ENCODE measurements at regions not wholly inside any gene's neighbourhood (a gene's known extent, or its start where the extent isn't known, plus 50 kb on each side); places are given as distances from the start of the nearest gene placed in this dataset.
"Not testable (repeated sequence)": the region's sequence is repeated elsewhere in the genome, so short reads cannot be mapped to it uniquely, and the experiment has no call there.

DNA sequence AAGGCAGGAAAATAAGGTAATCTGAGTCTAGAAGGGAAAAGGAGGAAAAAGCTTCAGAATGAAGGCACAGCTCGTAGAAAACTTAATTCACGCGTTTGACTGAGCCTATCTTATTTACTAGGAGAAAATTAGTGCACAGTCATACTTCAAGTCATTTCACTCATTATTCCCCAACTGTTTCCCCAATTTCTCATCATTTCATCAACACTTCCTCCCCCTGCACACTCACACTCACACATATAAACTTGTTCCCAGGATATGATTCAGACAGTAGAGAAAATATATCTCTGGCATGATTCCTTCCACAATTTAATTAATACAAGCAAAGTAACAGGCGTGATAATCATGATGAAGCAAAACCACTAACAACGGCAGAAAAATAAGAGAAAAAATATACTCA, 94.5 kb upstream of the F13A1 start:
- no peak for DNase-seq

DNA sequence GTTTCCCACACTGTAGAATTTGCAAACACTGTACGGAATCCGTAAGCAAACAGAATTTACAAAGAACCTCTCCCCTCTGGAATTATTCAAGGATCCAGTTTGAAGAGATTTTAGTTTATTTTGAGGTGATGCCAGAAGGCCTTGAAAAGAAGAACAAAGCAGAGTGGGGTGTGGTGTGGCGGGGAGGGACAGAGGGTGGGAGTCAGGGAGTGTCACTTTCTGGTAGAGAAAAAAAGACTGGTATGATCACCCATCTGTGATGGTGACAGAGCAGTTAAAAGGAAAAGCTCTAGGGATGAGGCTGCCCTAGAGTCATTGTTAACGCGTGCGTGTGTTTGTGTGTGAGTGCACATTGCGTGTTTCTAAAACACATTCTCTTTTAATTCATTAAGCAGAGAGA, 97.0 kb upstream of the F13A1 start:
- DNase-seq, result no peak

DNA sequence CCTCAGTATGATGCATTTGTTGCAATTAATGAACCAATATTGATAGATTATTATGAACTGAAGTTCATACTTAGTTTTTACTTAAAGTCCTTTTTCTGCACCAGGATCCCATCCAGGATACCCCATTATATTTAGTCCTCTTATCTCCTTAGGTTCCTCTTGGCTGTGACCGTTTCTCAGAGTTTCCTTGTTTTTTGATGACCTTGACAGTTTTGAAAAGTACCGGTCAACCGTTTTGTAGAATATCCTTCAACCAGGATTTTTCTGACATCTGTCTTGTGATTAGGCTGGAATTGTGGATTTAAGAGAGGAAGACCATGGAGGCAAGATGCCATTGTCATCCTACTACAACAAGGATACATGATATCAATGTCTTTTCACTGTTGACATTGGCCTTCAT, 98.0 kb upstream of the F13A1 start:
- no peak for DNase-seq

DNA sequence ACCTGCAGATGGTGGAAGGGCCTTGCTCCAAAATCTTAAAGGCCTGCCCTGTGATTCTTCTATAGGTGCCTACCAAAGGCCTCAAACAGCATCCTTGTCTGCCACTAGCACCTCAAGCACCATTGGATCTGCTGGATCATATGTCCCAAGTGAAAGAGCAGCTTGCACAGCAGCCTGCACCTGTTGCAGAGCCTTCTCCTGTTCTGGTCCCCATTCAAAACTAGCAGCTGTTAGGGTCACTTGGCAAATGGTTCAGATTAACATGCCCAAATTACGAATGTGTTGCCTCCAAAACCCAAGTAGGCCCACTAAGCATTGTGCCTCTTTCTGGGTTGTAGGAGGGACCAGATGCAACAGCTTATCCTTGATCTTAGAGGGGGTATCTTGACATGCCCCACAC, 99.6 kb upstream of the F13A1 start:
- DNase-seq, result no peak

DNA sequence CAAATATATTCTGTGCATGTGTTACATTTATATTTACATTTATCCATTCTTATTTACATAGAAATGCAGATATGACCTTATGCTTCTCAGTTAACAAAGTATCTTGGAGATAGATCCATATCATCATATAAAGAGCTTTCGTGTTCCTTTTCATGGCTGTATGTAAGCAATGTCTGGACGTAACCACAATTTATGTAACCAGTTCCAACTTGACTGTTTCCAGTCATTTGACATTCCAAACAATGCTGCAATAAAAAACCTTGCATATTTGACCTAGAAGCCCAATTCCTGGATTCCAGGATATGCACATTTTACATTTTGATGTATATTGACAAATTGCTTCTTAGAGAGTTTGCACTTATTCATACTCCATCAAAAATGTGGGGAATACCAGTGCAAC, 113.7 kb upstream of the F13A1 start:
- no peak for DNase-seq

DNA sequence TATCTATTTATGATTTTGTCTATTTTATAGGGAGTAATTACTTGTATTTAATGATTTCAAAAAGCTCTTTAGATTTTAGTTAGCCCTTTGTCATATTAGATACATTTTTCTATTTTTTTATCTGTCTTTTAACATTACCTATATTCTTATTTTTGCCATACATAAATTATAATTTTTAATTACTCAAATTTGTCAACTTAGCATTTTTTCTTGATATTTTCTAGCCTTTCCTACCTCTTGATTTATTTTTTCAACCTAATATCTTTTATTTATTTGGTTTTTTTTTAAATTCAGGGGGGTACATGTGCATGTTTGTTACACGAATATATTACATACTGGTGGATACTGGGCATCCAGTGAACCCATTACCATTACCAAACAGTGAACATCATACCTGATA, 114.3 kb upstream of the F13A1 start:
- DNase-seq, result no peak

DNA sequence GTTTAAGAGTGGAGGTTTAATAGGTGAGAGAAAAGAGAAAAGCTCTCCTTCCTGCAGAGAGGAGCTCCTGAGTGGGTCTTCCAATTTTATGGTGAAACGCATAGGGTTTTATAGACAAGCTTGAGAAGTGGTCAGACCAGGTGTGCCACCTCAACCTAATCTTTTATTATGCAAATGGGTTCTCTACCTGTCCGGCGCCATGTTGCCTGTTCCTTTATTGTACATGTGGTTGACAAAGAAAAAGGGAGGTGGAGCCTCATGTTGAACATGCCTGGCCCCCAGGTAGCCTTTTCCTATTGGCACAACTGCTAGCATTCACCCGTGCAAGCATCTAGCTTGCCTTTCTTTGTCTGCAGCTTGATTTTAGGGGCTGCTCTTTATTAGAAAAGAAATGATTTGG, 115.9 kb upstream of the F13A1 start:
- no peak for DNase-seq

DNA sequence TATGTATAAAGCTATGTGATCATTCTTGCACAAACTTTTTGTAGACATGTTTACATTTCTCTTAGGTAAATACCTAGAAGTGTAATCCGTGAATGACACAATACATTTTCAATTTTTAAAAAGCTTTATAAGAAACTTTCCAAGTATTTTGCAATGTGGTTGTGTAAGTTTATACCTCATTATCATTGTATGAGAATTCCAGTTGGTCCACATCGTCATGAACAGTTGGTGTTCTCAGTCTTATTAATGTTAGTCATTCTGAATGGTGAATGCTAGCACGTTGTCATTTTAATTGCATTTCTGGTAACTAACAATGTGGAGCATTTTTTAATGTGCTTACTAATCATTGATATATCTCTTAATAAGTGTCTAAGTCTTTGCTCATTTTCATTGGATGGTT, 116.5 kb upstream of the F13A1 start:
- DNase-seq, result no peak

DNA sequence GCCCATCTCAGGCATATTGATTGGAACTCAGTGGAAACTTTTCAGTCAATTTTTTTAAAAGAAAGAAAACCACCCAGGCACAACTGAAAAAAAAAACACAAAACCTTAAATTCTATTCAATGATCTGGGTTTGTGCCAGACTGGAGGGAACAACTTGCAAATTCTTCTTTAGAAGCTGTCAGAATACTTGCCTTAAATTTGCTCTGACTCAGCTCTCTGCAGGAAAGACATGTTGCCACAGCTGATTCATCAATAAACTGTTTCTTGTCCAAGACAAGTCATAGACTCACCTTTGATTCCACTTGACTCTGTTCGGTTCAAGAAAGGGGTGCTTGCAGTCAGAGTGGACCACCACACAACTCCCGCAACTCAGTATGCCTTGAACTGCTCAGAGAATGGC, 117.8 kb upstream of the F13A1 start:
- no peak for DNase-seq

DNA sequence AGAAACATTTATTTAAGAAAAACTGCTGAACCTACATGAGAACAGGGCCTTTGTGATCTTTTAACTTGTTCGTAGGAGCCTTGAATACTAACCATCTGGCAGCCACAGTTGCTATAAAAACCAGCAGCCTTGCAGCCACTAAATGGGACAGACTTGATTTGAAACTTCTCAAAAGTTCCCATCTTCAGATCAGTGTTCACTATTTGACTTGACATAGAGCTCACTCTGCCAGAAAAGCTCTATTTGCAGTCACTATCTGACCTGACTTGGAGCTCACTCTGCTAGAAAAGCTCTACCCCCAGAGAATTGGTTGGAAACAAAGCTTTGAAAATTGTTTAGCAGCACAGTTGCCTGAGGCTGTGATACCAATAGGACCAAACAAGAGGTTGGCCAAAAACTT, 119.3 kb upstream of the F13A1 start:
- DNase-seq, result no peak

DNA sequence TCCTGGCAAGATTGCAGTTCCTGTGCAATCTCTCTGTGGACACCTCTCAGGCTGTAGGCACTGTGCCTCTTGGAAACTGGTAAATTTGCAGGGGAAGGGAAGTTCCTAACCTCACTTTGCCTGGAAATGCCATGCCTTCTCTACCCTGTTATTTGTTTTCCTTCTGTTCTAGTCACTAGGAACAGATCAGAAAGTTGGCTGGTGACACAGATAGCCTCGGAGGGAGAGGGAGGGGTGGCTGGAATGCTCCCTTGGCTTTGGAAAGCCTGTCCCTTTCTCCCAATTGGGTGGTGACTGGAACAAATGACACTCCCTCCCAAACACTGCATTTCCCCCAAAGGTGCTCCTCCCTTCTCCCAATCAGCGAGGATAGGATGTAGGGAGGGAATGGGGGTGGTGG, 131.5 kb upstream of the F13A1 start:
- no peak for DNase-seq

DNA sequence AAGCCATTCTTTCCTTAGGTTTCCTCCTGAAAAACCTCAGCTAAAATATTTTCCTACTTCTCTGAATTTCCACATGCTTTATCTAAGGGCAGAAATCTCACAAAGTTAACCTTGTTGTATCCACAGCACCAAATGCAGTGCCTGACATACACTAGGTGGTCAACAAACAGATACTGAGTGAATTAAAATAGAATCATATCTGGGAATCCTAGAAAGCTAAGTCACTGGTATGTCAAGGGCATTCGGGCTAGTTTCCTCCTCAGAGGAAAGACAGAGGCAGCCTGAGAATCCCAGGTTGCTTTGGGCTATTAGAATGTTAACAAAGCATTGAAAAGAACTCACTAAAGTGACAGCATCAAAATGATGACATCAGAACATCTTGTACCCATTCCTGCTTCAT, 132.7 kb upstream of the F13A1 start:
- no peak for DNase-seq

DNA sequence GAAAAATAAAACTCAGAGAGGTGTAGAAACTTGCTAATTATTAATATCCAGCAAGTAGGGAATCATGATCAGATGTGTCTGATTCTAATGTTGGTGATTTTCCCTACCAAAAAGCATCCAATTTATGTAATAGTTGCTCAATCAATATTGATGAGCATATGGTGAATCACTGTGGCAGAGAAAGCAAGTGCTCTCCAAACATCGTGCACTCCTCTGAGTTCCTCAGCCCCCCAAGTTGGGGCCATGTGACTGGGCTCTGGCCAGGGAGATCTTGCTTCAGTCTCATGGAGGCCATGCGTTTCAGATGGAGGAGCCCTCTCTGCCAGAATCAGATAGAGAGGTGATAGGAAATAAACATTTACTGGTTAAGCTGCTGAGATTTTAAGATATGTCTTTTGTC, 133.2 kb upstream of the LY86 start:
- DNase-seq, result no peak

DNA sequence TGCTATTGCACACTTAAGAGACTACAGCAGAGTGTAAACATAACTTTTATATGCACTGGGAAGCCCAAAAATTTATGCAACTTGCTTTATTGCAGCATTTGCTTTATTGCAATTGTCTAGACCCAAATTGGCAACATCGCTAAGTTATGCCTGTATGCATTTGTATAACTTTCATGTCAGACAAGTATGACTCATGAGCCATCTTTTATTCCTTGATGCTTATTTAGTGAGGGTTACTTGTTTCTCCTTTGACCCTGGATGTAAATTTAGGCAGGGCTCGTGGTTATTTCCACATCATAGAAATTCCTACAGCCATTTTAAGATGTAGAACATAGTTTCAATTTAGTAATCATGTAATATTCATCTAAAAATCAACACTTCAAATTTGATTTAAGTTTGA, 130.3 kb upstream of the LY86 start:
- DNase-seq, result no peak

DNA sequence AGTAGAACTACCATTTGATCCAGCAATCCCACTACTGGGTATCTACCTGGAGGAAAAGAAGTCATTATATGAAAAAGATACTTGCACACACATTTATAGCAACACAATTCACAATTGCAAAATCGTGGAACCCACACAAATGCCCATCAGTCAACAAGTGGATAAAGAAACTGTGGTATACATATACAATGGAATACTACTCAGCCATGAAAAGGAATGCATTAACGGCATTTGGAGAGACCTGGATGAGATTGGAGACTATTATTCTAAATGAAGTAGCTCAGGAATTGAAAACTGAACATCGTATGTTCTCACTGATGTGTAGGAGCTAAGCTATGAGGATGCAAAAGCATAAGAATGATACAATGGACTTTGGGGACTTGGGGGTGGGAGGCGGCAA, 128.6 kb upstream of the LY86 start:
- DNase-seq, result not testable (repeated sequence)

DNA sequence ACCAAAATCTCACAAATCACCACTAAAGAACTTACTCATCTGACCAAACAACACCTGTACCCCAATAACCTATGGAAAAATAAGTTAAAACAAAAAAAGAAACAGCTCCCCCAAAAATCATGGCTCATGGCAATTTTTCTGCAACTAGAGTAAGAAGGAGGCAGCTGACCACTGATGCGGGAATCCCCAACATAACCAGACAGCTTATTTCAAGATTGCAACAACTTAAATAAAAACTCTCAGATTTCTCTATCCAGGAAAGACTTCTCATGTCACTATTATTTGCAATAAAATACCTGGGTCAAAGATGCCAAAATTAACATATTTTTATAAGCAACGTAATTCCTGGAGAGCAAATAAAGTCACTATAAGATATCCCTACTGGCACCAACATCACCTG, 128.1 kb upstream of the LY86 start:
- DNase-seq, result no peak

DNA sequence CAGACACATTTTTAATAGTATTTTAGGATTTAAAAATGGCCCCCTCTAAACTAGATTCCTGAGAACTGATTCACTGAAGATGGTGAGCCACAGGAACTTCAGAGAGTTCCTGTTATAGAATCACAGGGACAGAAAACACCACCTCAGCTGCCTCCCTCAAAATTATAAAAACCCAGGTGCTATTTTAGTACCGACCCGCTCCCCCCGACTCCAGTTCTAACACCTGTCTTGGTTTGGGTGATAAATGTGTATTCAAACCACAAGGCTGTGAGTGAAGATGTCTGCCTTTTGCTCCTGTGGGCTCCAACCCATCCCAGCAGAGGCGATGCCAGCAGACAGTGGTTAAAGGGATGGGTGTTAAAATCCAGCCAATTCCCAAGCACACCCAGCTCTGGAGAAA, 127.4 kb upstream of the LY86 start:
- no peak for DNase-seq

DNA sequence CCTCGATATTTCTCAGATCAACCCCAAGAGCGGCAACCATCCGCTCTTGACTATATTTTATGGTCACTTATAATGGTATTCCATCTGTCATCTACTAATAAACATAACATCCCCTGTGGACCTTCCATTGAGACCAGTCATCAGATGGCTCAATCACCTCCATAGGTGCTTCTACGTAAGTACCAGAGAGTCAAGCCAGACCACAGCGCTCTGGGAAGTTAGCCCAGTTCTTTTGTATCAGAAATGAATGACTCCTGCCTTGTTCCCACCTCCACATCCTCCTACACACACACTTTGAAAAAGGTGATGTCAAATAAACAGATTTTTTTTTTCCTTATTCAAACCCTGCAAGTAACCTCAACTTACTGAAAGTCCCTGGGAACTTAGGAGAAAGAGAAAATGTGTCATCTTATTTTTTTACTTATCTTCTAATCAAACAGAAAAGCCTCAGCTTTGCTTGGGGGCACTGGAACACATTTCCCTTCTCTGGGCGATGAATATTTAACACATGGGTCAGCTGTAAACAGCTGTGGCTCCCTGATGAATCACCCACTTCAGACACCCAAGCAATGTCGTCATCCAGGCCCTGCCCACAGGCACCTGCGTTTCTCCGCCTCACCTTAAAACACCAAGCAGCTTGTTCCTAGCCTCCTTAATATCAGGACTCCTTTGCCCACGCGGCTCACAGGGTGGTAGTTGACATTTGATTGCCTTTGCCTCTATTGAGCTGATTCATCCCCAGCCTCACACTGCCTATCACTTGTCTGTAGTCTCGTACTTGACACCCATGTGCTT, 121.4 kb upstream of the LY86 start:
- no peak for DNase-seq

DNA sequence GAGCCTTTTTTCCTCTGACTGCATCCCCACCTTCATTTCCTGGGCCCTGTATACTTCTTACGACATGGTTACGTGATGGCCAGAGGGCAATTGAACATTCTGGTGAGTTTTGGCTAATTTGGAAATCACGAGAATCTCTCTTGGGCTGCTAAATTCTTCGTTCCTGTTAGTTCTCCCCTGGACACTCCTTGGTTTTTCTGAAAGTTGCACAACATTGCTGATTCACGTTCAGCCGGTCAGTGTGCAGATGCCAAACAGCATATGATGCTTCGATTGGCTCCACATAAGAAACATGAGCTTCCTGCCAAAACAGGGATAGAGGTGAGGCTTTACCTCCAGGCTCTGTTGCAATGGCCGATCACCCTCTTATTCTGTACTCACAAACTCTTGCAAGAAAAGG, 119.4 kb upstream of the LY86 start:
- no peak for DNase-seq

DNA sequence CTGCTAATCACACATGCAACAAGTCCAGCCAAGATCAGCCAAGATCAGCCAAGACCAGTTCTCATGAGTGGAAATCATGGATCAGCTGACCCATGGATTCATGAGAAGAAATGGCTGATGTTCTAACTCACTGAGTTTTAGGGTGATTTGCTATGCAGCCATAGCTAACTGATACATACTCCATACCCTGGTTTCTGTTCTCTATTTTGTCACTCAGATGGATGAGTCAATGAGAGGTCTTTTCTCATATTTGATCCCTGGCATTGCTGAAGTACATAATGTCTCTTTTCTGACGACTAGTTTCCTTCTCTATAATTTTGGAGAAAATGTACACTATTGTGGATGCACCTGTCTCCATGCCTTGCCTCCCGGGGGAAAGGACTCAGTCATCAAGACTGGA, 118.4 kb upstream of the LY86 start:
- DNase-seq, result no peak

DNA sequence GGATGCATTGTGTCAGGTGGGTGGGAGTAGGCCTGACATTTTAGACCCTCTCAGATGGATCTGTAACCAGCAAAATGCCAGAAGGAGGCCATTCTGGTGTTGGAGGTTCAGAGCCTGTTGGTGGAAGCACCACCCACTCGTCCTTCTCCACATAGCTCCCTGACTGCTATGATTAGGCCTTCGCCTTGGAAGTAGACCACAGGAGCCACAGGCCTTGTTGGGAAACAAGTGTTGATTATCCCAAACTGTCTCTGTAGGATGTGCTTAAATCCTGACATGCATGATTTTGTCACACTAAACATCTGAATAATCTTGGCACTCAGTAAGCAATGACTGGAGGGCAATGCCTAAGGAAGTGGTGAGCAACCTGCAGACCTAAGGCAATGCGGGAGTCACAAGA, 117.2 kb upstream of the LY86 start:
- DNase-seq, result no peak

DNA sequence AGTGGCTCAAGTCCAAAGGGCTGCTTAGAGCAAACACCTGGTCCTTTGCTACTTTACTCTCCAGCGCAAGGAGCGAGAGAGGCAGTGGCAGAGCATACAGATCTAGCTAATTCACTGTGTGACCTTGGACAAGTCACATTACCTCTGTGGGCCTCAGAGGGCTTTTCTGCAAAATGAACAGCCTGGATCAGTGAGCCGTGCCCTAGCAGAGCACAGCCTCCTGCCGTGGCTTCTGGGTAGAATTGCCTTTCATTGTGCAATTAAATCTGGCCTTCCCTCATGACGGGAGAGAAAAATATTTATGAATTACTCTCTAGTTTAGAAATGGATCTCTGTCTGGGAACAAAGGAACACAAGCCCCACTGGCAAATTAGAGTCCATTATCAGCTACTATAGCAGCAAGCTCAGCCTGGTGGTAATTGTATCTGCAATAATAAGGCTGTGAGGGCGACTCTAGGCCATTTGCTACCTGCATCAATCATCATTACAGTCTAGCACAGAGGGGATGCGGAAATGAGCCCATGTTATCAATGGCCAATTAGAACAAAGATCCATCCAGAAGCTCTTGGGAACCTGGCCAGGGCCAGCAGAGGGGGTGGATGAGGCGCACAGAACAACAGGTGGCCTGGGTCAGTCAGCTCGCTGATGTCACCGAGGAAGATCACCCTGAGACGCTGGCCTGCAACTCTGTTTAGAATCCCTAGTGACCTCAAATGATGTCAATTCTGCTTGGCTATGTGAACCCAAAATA, 114.2 kb upstream of the LY86 start:
- DNase-seq, result no peak

DNA sequence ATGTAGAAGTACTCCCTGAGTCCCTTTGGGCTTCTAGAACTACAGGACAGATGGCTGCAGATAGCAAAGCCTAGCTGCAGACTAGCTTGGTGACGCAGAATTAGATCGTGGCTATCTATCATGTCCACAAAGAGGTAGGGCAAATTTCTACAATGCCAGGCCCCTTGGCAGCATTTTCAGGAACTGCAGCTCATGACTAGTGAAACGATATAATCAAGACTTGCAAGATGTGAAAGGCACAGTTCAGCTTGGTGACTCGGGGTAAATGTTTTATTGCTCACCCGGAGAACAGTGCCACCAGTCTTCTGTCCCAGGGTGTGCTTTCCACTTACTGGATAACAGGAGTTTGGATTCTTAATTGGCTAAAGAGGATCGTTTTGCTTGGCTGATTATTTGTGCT, 108.7 kb upstream of the LY86 start:
- DNase-seq, result no peak

DNA sequence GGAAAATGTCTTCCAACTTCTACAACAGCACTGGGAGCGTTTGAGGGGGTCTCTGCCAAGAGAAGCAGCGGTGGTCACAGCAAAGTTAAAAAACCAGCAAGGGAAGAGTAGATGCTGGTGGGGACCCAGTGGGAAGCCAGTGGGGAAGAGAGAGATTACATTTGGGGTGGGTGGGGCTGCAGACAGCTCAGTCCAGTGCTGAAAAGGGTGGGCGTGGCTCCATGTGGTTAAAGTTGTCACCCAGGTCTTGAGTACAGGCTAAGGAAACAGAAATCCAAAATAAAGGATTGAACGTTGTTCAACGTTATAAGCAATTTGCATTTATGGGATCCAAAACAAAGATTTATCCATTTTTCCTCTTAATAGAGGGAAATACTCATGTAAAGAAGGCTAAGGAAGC, 106.3 kb upstream of the LY86 start:
- no peak for DNase-seq

DNA sequence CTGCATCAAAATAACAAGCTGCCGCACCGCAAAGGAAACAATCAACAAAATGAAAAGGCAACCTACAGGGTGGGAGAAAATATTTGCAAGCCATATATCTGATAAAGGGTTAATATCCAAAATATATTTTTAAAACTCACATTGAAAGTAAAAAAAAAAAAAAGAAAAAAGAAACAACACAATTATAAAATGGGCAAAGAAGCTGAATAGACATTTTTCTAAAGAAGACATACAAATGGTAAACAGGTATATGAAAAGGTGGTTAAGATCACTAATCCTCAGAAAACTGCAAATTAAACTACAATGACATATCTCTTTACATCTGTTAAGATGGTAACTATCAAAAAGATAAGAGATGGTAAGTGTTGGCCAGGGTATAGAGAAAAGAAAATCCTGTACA, 105.4 kb upstream of the LY86 start:
- DNase-seq, result no peak
